Fibroblast of skin of left biceps (primary cell): ENCODE measurements at regions not wholly inside any gene's neighbourhood (a gene's known extent, or its start where the extent isn't known, plus 50 kb on each side); places are given as distances from the start of the nearest gene placed in this dataset.

Source experiments
- DNase-seq, 2 experiments: peaks; one replicate each; pipeline ENCODE4 v3.0.0-alpha.2; 2013; ENCODE audit warnings: low read depth in 2 of 2

GRCh38 chr6:43950051-43950605 lies 177.1 kb downstream of the MRPL14 start:
- DNase-seq, result no peak

- peak; percentile 36 to 43 for DNase-seq
These were observed 177.7 kb downstream of the MRPL14 start for GRCh38 chr6:43949551-43949991.

- peak; percentile 50 to 54 for DNase-seq
These were observed 178.4 kb downstream of the MRPL14 start for GRCh38 chr6:43948527-43949485.

- DNase-seq, result no peak
These were observed 177.8 kb downstream of the VEGFA start for GRCh38 chr6:43947860-43948259.

GRCh38 chr6:43946641-43947363 lies 176.8 kb downstream of the VEGFA start:
- DNase-seq, result no peak

GRCh38 chr6:43945768-43946080 lies 175.7 kb downstream of the VEGFA start:
- DNase-seq, result no peak

- DNase-seq, result no peak
These were observed 175.1 kb downstream of the VEGFA start for GRCh38 chr6:43944908-43945767.

- no peak for DNase-seq
These were observed 173.8 kb downstream of the VEGFA start for GRCh38 chr6:43943781-43944250.

- no peak for DNase-seq
These were observed 173.2 kb downstream of the VEGFA start for GRCh38 chr6:43943099-43943766.

- no peak for DNase-seq
These were observed 172.6 kb downstream of the VEGFA start for GRCh38 chr6:43942616-43943015.

GRCh38 chr6:43942011-43942442 lies 172.0 kb downstream of the VEGFA start:
- no peak for DNase-seq

GRCh38 chr6:43941174-43941573 lies 171.2 kb downstream of the VEGFA start:
- DNase-seq, result no peak

- no peak for DNase-seq
These were observed 170.5 kb downstream of the VEGFA start for GRCh38 chr6:43940393-43941087.

GRCh38 chr6:43940071-43940392 lies 170.0 kb downstream of the VEGFA start:
- no peak for DNase-seq

GRCh38 chr6:43939281-43940070 lies 169.5 kb downstream of the VEGFA start:
- DNase-seq, result no peak

GRCh38 chr6:43938178-43939105 lies 168.4 kb downstream of the VEGFA start:
- DNase-seq, result no peak

GRCh38 chr6:43937236-43938177 lies 167.5 kb downstream of the VEGFA start:
- no peak for DNase-seq
